Lower lobe of right lung (tissue), 2 donors: ENCODE measurements at regions not wholly inside any gene's neighbourhood (a gene's known extent, or its start where the extent isn't known, plus 50 kb on each side); places are given as distances from the start of the nearest gene placed in this dataset.

Source experiments
- ATAC-seq, 2 donors: fragments of 200-7000 bp; cut with Tn5 transposase; one replicate each; pipeline ENCODE4 v1.9.1; 2020 to 2022; ENCODE audit warnings: mild to moderate bottlenecking in 2 of 2, moderate library complexity in 2 of 2
- DNase-seq: peaks from one replicate; pipeline ENCODE4 v3.0.0-alpha.2; 2020
- H3K27ac ChIP-seq: fragments of 200-600 bp; one replicate; pipeline ENCODE4 v1.8.0; 2022
- H3K27me3 ChIP-seq: fragments of 200-600 bp; one replicate; pipeline ENCODE4 v1.8.0; 2022; ENCODE audit warnings: low read depth
- H3K36me3 ChIP-seq: fragments of 200-600 bp; one replicate; pipeline ENCODE4 v1.8.0; 2022; ENCODE audit warnings: mild to moderate bottlenecking
- H3K4me1 ChIP-seq: fragments of 200-600 bp; one replicate; pipeline ENCODE4 v1.8.0; 2022
- H3K4me3 ChIP-seq: fragments of 200-600 bp; one replicate; pipeline ENCODE4 v1.8.0; 2022; ENCODE audit warnings: mild to moderate bottlenecking
- H3K9me3 ChIP-seq: fragments of 200-600 bp; one replicate; pipeline ENCODE4 v1.8.0; 2022
- intact Hi-C: fragments of 100-400 bp; cut with DNase I; formaldehyde crosslinking; loops from one replicate; pipeline ENCODE4 v1.11.0; 2022
- TF ChIP-seq, protein P1 (sequence below): fragments of 200-600 bp; IDR thresholded peaks from one replicate; pipeline ENCODE4 v1.8.0; 2022; ENCODE audit warnings: antibody characterized with exemption, mild to moderate bottlenecking
- donor health status: DM: no; HTN: yes; CAD: no; lungs with severe emphysema.

DNA sequence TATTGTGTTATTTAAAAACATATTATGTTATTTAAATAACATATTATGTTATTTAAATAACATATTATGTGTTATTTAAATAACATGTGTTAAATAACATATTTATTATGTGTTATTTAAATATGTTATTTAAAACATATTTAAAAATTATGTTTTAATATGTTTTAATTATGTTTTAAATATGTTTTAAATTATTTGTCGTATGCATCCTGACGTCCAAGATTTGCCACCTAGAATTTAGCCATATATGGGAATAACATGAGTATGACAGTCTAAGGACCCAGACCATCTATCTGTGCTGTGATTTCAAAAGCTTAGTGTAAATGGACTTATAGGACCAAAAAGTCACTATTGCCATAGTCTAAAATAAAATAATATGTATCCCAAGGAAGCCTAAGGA is 484.3 kb upstream of the KLHL29 start:
- DNase-seq, result no peak
- Histone ChIP-seq H3K27ac (no peak overlapping the region), H3K36me3 (no peaks in the 10 kb centered on the region), H3K4me3 (no peak overlapping the region), H3K27me3 (no peaks in the 10 kb centered on the region), H3K4me1 (no peaks in the 10 kb centered on the region), H3K9me3 (no peaks in the 10 kb centered on the region)
- no peak for ATAC-seq
- intact Hi-C loops, result no loop called here
- TF ChIP-seq, protein P1, sequence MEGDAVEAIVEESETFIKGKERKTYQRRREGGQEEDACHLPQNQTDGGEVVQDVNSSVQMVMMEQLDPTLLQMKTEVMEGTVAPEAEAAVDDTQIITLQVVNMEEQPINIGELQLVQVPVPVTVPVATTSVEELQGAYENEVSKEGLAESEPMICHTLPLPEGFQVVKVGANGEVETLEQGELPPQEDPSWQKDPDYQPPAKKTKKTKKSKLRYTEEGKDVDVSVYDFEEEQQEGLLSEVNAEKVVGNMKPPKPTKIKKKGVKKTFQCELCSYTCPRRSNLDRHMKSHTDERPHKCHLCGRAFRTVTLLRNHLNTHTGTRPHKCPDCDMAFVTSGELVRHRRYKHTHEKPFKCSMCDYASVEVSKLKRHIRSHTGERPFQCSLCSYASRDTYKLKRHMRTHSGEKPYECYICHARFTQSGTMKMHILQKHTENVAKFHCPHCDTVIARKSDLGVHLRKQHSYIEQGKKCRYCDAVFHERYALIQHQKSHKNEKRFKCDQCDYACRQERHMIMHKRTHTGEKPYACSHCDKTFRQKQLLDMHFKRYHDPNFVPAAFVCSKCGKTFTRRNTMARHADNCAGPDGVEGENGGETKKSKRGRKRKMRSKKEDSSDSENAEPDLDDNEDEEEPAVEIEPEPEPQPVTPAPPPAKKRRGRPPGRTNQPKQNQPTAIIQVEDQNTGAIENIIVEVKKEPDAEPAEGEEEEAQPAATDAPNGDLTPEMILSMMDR, result no peak

DNA sequence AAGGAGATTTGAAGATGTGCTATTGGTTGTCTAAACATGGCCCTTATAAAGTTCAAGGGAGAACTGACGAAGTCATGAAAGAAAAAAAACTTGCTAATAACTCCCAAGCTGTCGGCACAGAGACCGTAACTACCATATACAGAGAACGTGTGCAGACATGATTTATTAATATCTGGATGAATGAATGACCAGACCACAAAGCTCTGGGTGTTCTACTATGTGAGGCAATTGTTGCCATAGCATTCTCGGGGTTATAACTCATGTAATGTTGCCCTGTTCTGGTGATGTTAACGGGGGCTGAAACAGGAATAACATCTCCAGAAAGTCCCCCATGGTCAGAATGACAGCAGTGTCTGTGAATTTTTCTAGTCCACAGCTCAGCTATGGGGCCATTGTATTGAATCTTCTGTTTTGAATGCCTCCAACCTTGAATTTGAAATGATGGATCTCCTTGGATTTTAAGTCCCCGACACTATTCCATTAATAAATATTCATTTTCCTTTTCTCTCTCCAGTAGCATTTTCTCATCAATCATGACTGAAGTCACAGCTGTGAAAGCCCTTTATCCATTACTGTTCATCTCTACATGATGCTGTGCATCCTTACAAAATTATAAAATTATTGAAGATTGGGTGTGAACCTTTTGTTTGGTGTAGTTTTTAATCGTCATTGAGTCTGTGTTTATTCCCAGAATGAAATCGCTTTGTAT is 483.4 kb upstream of the KLHL29 start:
- Histone ChIP-seq H3K27ac (no peak overlapping the region), H3K27me3 (no peaks in the 10 kb centered on the region), H3K4me3 (no peak overlapping the region), H3K9me3 (no peaks in the 10 kb centered on the region), H3K4me1 (no peaks in the 10 kb centered on the region), H3K36me3 (no peaks in the 10 kb centered on the region)
- intact Hi-C loops, result no loop called here
- DNase-seq (no peak), ATAC-seq (no peak)
- TF ChIP-seq, protein P1, result no peak

DNA sequence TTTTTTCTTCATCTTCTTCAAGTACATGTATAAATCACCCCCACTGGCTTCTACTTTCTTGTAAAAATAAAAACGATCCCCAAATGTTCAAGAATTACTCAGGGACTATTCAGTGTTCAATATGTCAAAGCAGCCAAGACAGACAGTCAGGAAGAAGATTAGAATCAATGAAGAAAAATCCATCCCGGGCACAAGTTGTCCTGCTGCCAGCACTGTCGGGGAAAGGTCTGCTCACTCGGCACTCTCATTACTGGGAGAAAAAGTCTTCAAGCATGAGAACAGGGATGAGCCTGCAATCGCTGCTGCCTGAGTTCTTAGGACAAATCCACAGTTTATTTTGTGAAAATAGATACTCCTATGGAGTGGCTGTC is 482.8 kb upstream of the KLHL29 start:
- no peak for ATAC-seq
- no peaks in the 10 kb centered on the region for H3K27me3 ChIP-seq
- H3K4me1 ChIP-seq, result no peaks in the 10 kb centered on the region
- intact Hi-C loops, result no loop called here
- no peaks in the 10 kb centered on the region for H3K9me3 ChIP-seq
- no peaks in the 10 kb centered on the region for H3K36me3 ChIP-seq
- no peak overlapping the region for H3K27ac ChIP-seq
- no peak overlapping the region for H3K4me3 ChIP-seq
- TF ChIP-seq, protein P1, result no peak
- no peak for DNase-seq

DNA sequence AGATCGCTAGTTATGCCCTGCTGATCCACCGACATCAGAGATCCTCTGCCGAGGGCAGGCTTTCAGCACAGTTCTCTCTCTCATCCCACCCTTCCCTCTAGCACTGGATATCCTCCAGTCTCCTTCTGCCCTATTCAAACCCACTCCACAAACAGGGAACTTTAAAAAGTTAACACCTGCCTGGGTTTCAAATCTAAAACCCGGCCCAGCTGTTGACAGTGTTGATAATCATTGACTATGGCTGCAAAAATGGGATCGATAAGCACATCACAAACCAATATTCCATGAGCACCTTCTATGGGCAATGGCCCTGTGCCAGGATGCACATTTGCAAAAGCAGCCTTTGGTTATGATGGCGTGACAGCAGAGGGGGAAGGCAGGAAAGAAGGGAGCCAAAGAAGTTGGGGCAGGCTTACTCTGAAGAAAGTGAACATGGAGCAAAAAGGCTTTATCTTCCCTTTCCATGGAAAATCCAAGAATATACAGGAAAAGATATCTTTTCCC is 482.3 kb upstream of the KLHL29 start:
- Histone ChIP-seq H3K27me3 (no peaks in the 10 kb centered on the region), H3K9me3 (no peaks in the 10 kb centered on the region), H3K27ac (no peak overlapping the region), H3K4me1 (no peaks in the 10 kb centered on the region), H3K36me3 (no peaks in the 10 kb centered on the region), H3K4me3 (no peak overlapping the region)
- ATAC-seq (no peak), DNase-seq (no peak)
- intact Hi-C loops, result no loop called here
- TF ChIP-seq, protein P1, result no peak

DNA sequence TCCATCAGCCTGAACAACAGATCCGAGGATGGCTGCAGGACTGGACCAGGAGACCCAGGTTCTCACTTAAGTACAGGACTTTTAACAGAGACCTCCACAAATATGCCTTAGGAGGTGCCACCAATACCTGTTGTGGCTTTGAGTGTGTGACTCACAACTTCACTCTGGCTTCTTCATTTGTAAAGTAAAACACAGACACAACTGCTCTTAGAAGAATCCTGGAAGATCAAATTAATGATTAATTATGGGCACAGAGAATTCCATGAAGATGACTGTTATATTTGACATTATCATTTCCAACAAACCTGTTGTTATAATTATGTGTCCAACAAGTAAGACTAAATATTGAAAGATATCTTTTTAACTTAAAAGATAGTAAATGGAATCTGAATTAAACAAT is 481.4 kb upstream of the KLHL29 start:
- Histone ChIP-seq H3K4me1 (no peaks in the 10 kb centered on the region), H3K4me3 (no peak overlapping the region), H3K9me3 (no peaks in the 10 kb centered on the region), H3K27me3 (no peaks in the 10 kb centered on the region), H3K36me3 (no peaks in the 10 kb centered on the region), H3K27ac (no peak overlapping the region)
- TF ChIP-seq, protein P1, result no peak
- intact Hi-C loops, result no loop called here
- DNase-seq, result no peak
- no peak for ATAC-seq
